ENCODE measurements at regions not wholly inside any gene's neighbourhood (a gene's known extent, or its start where the extent isn't known, plus 50 kb on each side); places are given as distances from the start of the nearest gene placed in this dataset.

DNA sequence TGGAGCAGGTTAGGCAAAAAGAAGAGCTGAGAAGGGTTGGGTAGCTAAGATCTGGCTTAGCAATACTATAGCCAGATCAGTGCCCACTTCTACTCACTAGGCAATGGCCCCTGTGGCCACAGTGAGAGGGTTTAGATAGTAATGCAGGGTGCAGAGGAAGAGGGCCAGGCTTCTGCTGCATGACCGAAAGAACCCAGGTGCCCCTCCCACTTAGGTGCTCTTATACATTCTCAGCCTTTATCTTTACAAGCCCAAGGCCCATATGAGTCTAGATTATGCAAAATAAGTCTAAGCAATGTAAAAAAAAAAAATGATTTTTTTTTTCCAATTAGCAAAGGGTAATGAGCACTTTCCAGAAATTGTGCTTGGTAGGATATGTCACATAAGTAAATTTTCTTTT is 171.3 kb downstream of the CD24 start:
- TF ChIP-seq FOXP2 (optimal IDR thresholded peaks at IDR 0.05; ENCODE audit: control extremely low read depth, extremely low read length, insufficient read depth) (no peak), EZH2 (IDR thresholded peaks at IDR 0.05) (no peak), POLR2AphosphoS5 (IDR thresholded peaks at IDR 0.05; ENCODE audit: borderline replicate concordance, low read depth, low read length) (no peak)
